Activated T-helper 1 cell treated with anti-CD3 and anti-CD28 coated beads, Interleukin-12 subunit alpha, Interleukin-12 subunit beta, Interleukin-2, Interleukin-4 antibody, amounts not matched to agents 30 ng/mL and 10 ng/mL and 1 ng/mL, durations not matched to agents 14 hours and 24 hours and 36 hours (primary cell): ENCODE measurements at regions not wholly inside any gene's neighbourhood (a gene's known extent, or its start where the extent isn't known, plus 50 kb on each side); places are given as distances from the start of the nearest gene placed in this dataset.
A peak's percentile ranks its signal among the peaks of the same experiment; 100 is the strongest.

ENCODE experiments used
- DNase-seq: peaks from one replicate; pipeline ENCODE4 v3.0.0; 2021; ENCODE audit warnings: low spot score
- H3K27ac Mint-ChIP-seq: one replicate; pipeline ENCODE4 v1.8.0; 2021; ENCODE audit warnings: mild to moderate bottlenecking, mixed read lengths
- H3K27me3 Mint-ChIP-seq: one replicate; pipeline ENCODE4 v1.8.0; 2022; ENCODE audit warnings: mild to moderate bottlenecking, moderate library complexity, mixed read lengths; ENCODE audit not compliant: insufficient read depth
- H3K36me3 Mint-ChIP-seq: one replicate; pipeline ENCODE4 v1.8.0; 2021; ENCODE audit warnings: low read depth, mixed read lengths
- H3K4me1 Mint-ChIP-seq: one replicate; pipeline ENCODE4 v1.8.0; 2021; ENCODE audit warnings: low read depth, mixed read lengths
- H3K4me3 Mint-ChIP-seq: one replicate; pipeline ENCODE4 v1.8.0; 2021; ENCODE audit warnings: mild to moderate bottlenecking, moderate library complexity, mixed read lengths
- H3K9me3 Mint-ChIP-seq: one replicate; pipeline ENCODE4 v1.8.0; 2021; ENCODE audit warnings: mixed read lengths
- intact Hi-C: fragments of 100-400 bp; cut with micrococcal nuclease; formaldehyde crosslinking; loops from one replicate; pipeline ENCODE4 v1.15.1; 2024

DNA sequence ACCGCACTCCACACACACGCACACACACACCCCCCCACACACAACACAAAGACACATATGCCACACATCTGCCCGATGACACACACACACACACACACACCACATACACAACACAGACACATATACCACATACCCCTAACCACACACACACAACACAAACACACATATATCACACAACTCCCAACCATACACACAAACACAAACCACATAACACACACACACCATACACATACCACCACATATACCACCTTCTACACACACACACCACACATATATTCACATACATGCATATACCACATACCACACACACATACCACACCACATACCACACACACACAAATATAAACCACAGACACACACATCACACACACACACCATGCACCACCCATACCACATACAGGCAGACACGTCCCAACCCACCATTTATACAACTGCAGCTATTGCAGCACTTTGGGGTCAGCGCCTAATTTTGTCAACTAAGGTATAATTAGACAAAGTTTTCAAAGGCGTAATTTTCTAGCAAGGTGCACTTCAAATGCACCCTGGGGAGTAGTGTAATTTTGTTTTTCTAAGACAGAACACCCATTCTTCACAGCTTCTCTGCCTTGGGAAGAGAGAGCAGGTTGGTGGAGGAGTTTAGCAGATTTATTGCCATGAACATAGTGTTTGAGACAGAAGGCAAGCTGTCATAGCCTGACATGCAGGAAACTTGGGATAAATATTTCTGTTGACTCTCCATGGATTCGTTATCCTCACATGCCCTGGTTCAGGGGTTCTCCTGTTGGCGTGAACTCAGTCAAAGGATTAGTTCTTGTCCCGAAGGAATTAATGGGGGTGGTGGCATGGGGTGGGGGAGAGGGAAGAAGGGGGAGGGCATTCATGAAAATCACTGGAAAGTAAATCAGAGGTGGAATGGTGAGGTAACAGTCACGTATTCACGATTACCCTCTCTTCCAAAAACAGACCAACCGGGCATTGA is 416.1 kb downstream of the LPIN1 start:
- no peak for DNase-seq
- Mint-ChIP-seq H3K4me1 (peaks cover 8% of the 10 kb centered on the region), H3K36me3 (peaks cover 2% of the 10 kb centered on the region), H3K27ac (no peak overlapping the region), H3K9me3 (no peaks in the 10 kb centered on the region), H3K4me3 (no peak overlapping the region), H3K27me3 (peaks cover 8% of the 10 kb centered on the region)
- intact Hi-C loops: loop anchor here (10.0 kb wide), 1 partner anchor 552 kb away; the partner anchor contains the start of gene TRIB2

DNA sequence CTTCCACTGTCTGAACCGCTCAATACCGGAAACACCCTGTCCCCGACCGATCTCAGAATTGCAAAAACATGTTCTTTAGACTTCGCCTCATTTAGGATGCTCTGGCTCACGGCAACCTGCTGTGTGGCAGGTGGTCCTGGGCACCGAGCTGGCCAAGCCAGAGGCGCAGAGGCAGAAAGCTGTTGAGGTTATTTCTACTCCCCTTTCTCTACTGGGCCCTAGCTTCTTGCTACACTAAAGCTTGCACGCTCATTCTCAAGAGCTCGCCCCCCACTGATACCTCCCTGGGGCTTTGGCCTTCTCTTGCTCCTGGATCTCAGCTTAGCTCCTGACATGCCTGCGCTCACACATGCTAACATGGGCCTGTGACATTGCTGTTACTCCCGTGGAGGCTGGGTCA is 417.4 kb downstream of the LPIN1 start:
- no peak for DNase-seq
- Mint-ChIP-seq H3K27ac (no peak overlapping the region), H3K4me3 (no peak overlapping the region), H3K27me3 (peaks cover 8% of the 10 kb centered on the region), H3K4me1 (peaks cover 14% of the 10 kb centered on the region), H3K9me3 (no peaks in the 10 kb centered on the region), H3K36me3 (peaks cover 3% of the 10 kb centered on the region)
- intact Hi-C loops: loop anchor here (10.0 kb wide), 1 partner anchor 551 kb away; the partner anchor contains the start of gene TRIB2

- Mint-ChIP-seq H3K27me3 (peaks cover 6% of the 10 kb centered on the region), H3K4me1 (peaks cover 22% of the 10 kb centered on the region), H3K9me3 (no peaks in the 10 kb centered on the region), H3K36me3 (peaks cover 3% of the 10 kb centered on the region), H3K27ac (no peak overlapping the region), H3K4me3 (no peak overlapping the region)
- intact Hi-C loops: loop anchor here (10.0 kb wide), 1 partner anchor 550 kb away; the partner anchor contains the start of gene TRIB2
- DNase-seq: no peak
Measured at GRCh38 chr2:12164689-12165088, 418.3 kb downstream of the LPIN1 start.

DNA sequence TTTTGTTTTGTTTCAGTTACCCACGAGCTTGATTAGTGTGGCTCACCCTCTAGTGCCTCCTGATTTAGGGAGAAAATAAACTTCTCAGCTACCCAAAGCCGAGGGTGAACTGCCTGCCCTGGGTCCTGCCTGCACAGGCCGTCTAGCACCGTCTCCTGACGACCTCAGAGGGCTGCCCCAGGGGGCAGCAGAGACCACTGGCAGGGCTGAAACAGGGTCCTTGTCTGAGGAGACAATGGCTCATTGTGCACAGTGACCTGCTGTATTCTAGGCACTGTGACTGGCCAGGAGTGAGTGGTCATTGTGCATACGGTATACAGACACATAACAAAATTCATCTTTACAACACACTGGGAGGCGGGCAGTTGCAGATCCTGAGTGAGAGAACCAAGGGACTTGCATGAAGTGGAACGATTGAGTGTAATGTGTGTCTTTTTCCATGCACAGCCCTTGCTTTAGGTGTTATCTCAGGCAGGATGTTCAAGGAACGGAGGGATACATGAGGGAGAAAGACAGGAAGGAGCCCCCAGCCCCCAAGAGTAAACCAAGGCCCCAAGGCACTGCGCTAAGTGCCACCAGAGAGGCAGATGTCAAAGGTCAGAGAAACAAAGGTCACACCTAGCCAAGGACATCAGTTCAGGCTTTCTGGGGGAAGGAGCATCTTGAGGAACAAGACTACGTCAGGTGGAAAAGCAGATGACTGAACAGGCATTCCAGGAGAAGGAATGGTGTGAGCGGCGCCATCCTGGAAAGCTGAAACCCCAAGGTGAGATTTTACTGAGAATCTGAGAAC is 421.3 kb downstream of the LPIN1 start:
- Mint-ChIP-seq H3K4me1 (peaks cover 30% of the 10 kb centered on the region), H3K27me3 (peaks cover 4% of the 10 kb centered on the region), H3K4me3 (no peak overlapping the region), H3K9me3 (no peaks in the 10 kb centered on the region), H3K36me3 (peaks cover 3% of the 10 kb centered on the region), H3K27ac (no peak overlapping the region)
- intact Hi-C loops: loop anchor here (10.0 kb wide), 1 partner anchor 547 kb away; the partner anchor contains the start of gene TRIB2
- DNase-seq: no peak

GRCh38 chr2:12168354-12168753 is 421.9 kb downstream of the LPIN1 start:
- Mint-ChIP-seq H3K4me1 (peaks cover 30% of the 10 kb centered on the region), H3K36me3 (peaks cover 3% of the 10 kb centered on the region), H3K9me3 (no peaks in the 10 kb centered on the region), H3K27me3 (peaks cover 4% of the 10 kb centered on the region), H3K4me3 (no peak overlapping the region), H3K27ac (no peak overlapping the region)
- no peak for DNase-seq
- intact Hi-C loops: loop anchor here (10.0 kb wide), 1 partner anchor 546 kb away; the partner anchor contains the start of gene TRIB2

DNA sequence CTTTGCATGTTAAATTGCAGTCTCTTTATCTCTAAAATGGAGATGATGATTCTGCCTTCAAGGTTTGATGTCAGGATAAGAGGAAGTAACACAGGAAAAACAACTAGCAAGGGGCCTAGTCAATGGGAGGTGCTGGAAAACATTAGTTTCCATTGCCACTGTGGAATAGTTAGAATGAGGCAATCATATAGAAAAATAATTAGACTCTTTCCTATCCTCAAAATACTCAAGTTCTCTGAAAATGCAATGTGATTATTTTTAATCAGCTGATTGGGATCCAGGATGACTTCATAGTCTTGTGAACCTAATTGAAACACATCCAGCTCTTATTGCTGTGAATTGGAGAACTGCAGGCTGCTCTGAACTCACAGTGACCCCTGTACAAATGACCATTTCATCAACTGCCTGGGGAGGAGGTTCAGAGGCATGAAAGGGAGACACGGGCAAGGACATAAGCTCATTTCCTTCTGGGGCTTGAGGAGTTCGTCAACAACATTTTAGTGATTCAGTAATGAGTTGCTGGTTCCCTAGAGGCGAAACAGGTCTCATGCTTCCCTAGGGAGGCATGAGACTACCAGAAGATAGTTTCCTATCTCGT is 422.5 kb downstream of the LPIN1 start:
- no peak overlapping the region for H3K27ac Mint-ChIP-seq
- peaks cover 30% of the 10 kb centered on the region for H3K4me1 Mint-ChIP-seq
- intact Hi-C loops: loop anchor here (10.0 kb wide), 1 partner anchor 546 kb away; the partner anchor contains the start of gene TRIB2
- no peak overlapping the region for H3K4me3 Mint-ChIP-seq
- H3K36me3 Mint-ChIP-seq: peaks cover 3% of the 10 kb centered on the region
- peaks cover 4% of the 10 kb centered on the region for H3K27me3 Mint-ChIP-seq
- H3K9me3 Mint-ChIP-seq: no peaks in the 10 kb centered on the region
- no peak for DNase-seq

GRCh38 chr2:12169721-12170120 is 423.3 kb downstream of the LPIN1 start:
- H3K4me1 Mint-ChIP-seq: peaks cover 27% of the 10 kb centered on the region
- no peak overlapping the region for H3K4me3 Mint-ChIP-seq
- peak overlapping the region; percentile 55 for H3K27ac Mint-ChIP-seq
- no peaks in the 10 kb centered on the region for H3K9me3 Mint-ChIP-seq
- intact Hi-C loops: loop anchor here (10.0 kb wide), 1 partner anchor 545 kb away; the partner anchor contains the start of gene TRIB2
- peak; percentile 12 for DNase-seq
- peaks cover 3% of the 10 kb centered on the region for H3K36me3 Mint-ChIP-seq
- H3K27me3 Mint-ChIP-seq: peaks cover 4% of the 10 kb centered on the region

- intact Hi-C loops: no loop called here
- no peak for DNase-seq
- Mint-ChIP-seq H3K36me3 (peaks cover 2% of the 10 kb centered on the region), H3K27ac (no peak overlapping the region), H3K4me3 (no peak overlapping the region), H3K4me1 (peaks cover 23% of the 10 kb centered on the region), H3K27me3 (peaks cover 4% of the 10 kb centered on the region), H3K9me3 (no peaks in the 10 kb centered on the region)
Measured at GRCh38 chr2:12170121-12170520, 423.7 kb downstream of the LPIN1 start.

- H3K4me1 Mint-ChIP-seq: peaks cover 54% of the 10 kb centered on the region
- no peak overlapping the region for H3K27ac Mint-ChIP-seq
- peaks cover 3% of the 10 kb centered on the region for H3K36me3 Mint-ChIP-seq
- H3K9me3 Mint-ChIP-seq: no peaks in the 10 kb centered on the region
- no peak for DNase-seq
- H3K4me3 Mint-ChIP-seq: no peak overlapping the region
- H3K27me3 Mint-ChIP-seq: peaks cover 2% of the 10 kb centered on the region
- intact Hi-C loops: no loop called here
Measured at GRCh38 chr2:12173271-12173942, 427.0 kb downstream of the LPIN1 start.

GRCh38 chr2:12173943-12174340 is 427.5 kb downstream of the LPIN1 start:
- Mint-ChIP-seq H3K27me3 (peaks cover 2% of the 10 kb centered on the region), H3K4me1 (peaks cover 54% of the 10 kb centered on the region), H3K9me3 (no peaks in the 10 kb centered on the region), H3K36me3 (peaks cover 3% of the 10 kb centered on the region), H3K27ac (no peak overlapping the region), H3K4me3 (no peak overlapping the region)
- intact Hi-C loops: no loop called here
- DNase-seq: no peak

- no peak overlapping the region for H3K4me3 Mint-ChIP-seq
- peaks cover 3% of the 10 kb centered on the region for H3K36me3 Mint-ChIP-seq
- DNase-seq: no peak
- H3K27ac Mint-ChIP-seq: peak overlapping the region; percentile 45
- peaks cover 40% of the 10 kb centered on the region for H3K4me1 Mint-ChIP-seq
- peaks cover 2% of the 10 kb centered on the region for H3K27me3 Mint-ChIP-seq
- intact Hi-C loops: loop anchor here (5.0 kb wide), 1 partner anchor 117 kb away; no protein-coding TSS in a partner anchor
- H3K9me3 Mint-ChIP-seq: no peaks in the 10 kb centered on the region
Measured at GRCh38 chr2:12175323-12175722, 428.9 kb downstream of the LPIN1 start.
